PC-3 (cell line): ENCODE measurements at regions not wholly inside any gene's neighbourhood (a gene's known extent, or its start where the extent isn't known, plus 50 kb on each side); places are given as distances from the start of the nearest gene placed in this dataset.

Experiments used
- ATAC-seq: fragments of 200-7000 bp; cut with Tn5 transposase; 2 replicates; pipeline ENCODE4 v1.9.1; 2020; ENCODE audit warnings: mild to moderate bottlenecking, moderate library complexity
- BruUV-seq: library from RNA; stranded (reverse); fragments of 400-500 nt; replicated peaks from 2 replicates; lab custom pipeline; 2021; lab: Mats Ljungman, UMichigan
- CTCF ChIA-PET: fragments of 300-600 bp; sonication (Branson Sonifier 250); formaldehyde crosslinking; loops from one replicate; lab custom pipeline; 2022; ENCODE audit warnings: antibody characterized with exemption; lab: Charles Lee
- POLR2A ChIA-PET: fragments of 300-600 bp; sonication (Branson Sonifier 250); formaldehyde crosslinking; loops from one replicate; lab custom pipeline; 2022; ENCODE audit warnings: antibody characterized with exemption; ENCODE audit not compliant: unreplicated experiment; lab: Charles Lee
- DNase-seq: peaks from one replicate; pipeline ENCODE4 v3.0.0-alpha.2; 2015
- H2AFZ ChIP-seq: fragments of 300-600 bp; sonication (generic); 2 replicates; pipeline ENCODE4 v1.6.0; 2016; ENCODE audit warnings: antibody characterized with exemption, low read length
- H3F3A ChIP-seq: fragments of 300-600 bp; sonication (generic); one replicate; pipeline ENCODE4 v1.6.0; 2017; ENCODE audit warnings: antibody characterized with exemption, low read length, control low read depth, mild to moderate bottlenecking; ENCODE audit not compliant: unreplicated experiment
- H3K27ac ChIP-seq: fragments of 300-600 bp; sonication (generic); 2 replicates; pipeline ENCODE4 v1.5.1; 2016; ENCODE audit warnings: mild to moderate bottlenecking, low read length
- H3K27me3 ChIP-seq: fragments of 300-600 bp; sonication (generic); 2 replicates; pipeline ENCODE4 v1.6.1; 2016; ENCODE audit warnings: low read length, mixed read lengths
- H3K36me3 ChIP-seq: fragments of 300-600 bp; sonication (generic); 2 replicates; pipeline ENCODE4 v1.6.1; 2016; ENCODE audit warnings: low read depth, mixed run types, low read length, mixed read lengths
- H3K4me1 ChIP-seq: fragments of 300-600 bp; sonication (generic); 2 replicates; pipeline ENCODE4 v1.5.1; 2016; ENCODE audit warnings: low read length; ENCODE audit not compliant: insufficient read depth
- H3K4me2 ChIP-seq: fragments of 300-600 bp; sonication (generic); 2 replicates; pipeline ENCODE4 v1.6.0; 2016; ENCODE audit warnings: low read length
- H3K4me3 ChIP-seq: fragments of 300-600 bp; sonication (generic); 2 replicates; pipeline ENCODE4 v1.5.1; 2016; ENCODE audit warnings: mild to moderate bottlenecking, low read length, mixed read lengths
- H3K79me2 ChIP-seq: fragments of 300-600 bp; sonication (generic); 2 replicates; pipeline ENCODE4 v1.6.1; 2017; ENCODE audit warnings: low read length, mixed read lengths
- H3K9ac ChIP-seq: fragments of 300-600 bp; sonication (generic); 2 replicates; pipeline ENCODE4 v1.6.0; 2016; ENCODE audit warnings: mild to moderate bottlenecking, low read length
- H3K9me2 ChIP-seq: fragments of 300-600 bp; sonication (generic); replicated peaks from 2 replicates; pipeline ENCODE4 v1.6.1; 2016; ENCODE audit warnings: mixed run types, low read length, mixed read lengths
- H3K9me3 ChIP-seq: fragments of 300-600 bp; sonication (generic); 2 replicates; pipeline ENCODE4 v1.6.1; 2016; ENCODE audit warnings: low read length, mixed read lengths
- H4K20me1 ChIP-seq: fragments of 300-600 bp; sonication (generic); 2 replicates; pipeline ENCODE4 v1.6.1; 2016; ENCODE audit warnings: low read length, mixed read lengths
- CTCF ChIP-seq: fragments of 300-600 bp; sonication (generic); conservative IDR thresholded peaks from 2 replicates; pipeline ENCODE4 v1.5.1; 2017; ENCODE audit warnings: antibody characterized with exemption, low read depth, mild to moderate bottlenecking, low read length
- EZH2 ChIP-seq: fragments of 300-600 bp; sonication (generic); IDR thresholded peaks from one replicate; pipeline ENCODE4 v1.6.1; 2017; ENCODE audit warnings: antibody characterized with exemption, mild to moderate bottlenecking, low read length; ENCODE audit not compliant: unreplicated experiment
- EZH2phosphoT487 ChIP-seq: fragments of 300-600 bp; sonication (generic); IDR thresholded peaks from 2 replicates; pipeline ENCODE4 v1.6.1; 2018; ENCODE audit warnings: mild to moderate bottlenecking, antibody characterized with exemption, low read length, borderline replicate concordance
- intact Hi-C: fragments of 100-400 bp; cut with micrococcal nuclease; formaldehyde crosslinking; loops from 2 replicates; pipeline ENCODE4 v1.9.0; 2023

GRCh38 chr1:195866781-195867222 lies 741.4 kb downstream of the KCNT2 start:
- Histone ChIP-seq H3K36me3 (no peaks in the 10 kb centered on the region), H3K79me2 (no peaks in the 10 kb centered on the region), H3F3A (no peaks in the 10 kb centered on the region), H3K27me3 (no peaks in the 10 kb centered on the region), H3K4me3 (no peak overlapping the region), H3K9me2 (no peaks in the 10 kb centered on the region), H3K9me3 (no peaks in the 10 kb centered on the region), H2AFZ (no peak overlapping the region), H4K20me1 (no peaks in the 10 kb centered on the region), H3K4me2 (no peak overlapping the region), H3K27ac (no peak overlapping the region), H3K9ac (no peak overlapping the region), H3K4me1 (no peaks in the 10 kb centered on the region)
- ATAC-seq (no peak), DNase-seq (no peak)
- no TSS peak for BruUV-seq
- intact Hi-C loops: no loop called here
- ChIA-PET POLR2A (no interaction called here), CTCF (no interaction called here)
- TF ChIP-seq EZH2phosphoT487 (no peak), CTCF (no peak), EZH2 (no peak)

GRCh38 chr1:195866091-195866780 lies 742.0 kb downstream of the KCNT2 start:
- no peak overlapping the region for H3K27ac ChIP-seq
- ChIA-PET POLR2A (no interaction called here), CTCF (no interaction called here)
- DNase-seq (no peak), ATAC-seq (no peak)
- TF ChIP-seq EZH2: no peak
- TF ChIP-seq EZH2phosphoT487: no peak
- no peak for TF ChIP-seq CTCF
- H2AFZ ChIP-seq: no peak overlapping the region
- H3K79me2 ChIP-seq: no peaks in the 10 kb centered on the region
- BruUV-seq: no TSS peak
- intact Hi-C loops: no loop called here
- H3K4me3 ChIP-seq: no peak overlapping the region
- no peaks in the 10 kb centered on the region for H3F3A ChIP-seq
- H3K27me3 ChIP-seq: no peaks in the 10 kb centered on the region
- no peaks in the 10 kb centered on the region for H3K9me3 ChIP-seq
- H3K9ac ChIP-seq: no peak overlapping the region
- H3K4me1 ChIP-seq: no peaks in the 10 kb centered on the region
- no peaks in the 10 kb centered on the region for H3K36me3 ChIP-seq
- H3K9me2 ChIP-seq: no peaks in the 10 kb centered on the region
- H4K20me1 ChIP-seq: no peaks in the 10 kb centered on the region
- no peak overlapping the region for H3K4me2 ChIP-seq

- no peaks in the 10 kb centered on the region for H4K20me1 ChIP-seq
- H3K4me1 ChIP-seq: peaks cover 15% of the 10 kb centered on the region
- no TSS peak for BruUV-seq
- H3K4me3 ChIP-seq: no peak overlapping the region
- intact Hi-C loops: loop anchor here (10.0 kb wide), 1 partner anchor 153 kb away; no protein-coding TSS in a partner anchor
- no peaks in the 10 kb centered on the region for H3K27me3 ChIP-seq
- peak overlapping the region; percentile 64 for H3K4me2 ChIP-seq
- H3K27ac ChIP-seq: peak overlapping the region; percentile 35; the same call in 1 of the 2 replicates
- TF ChIP-seq CTCF (no peak), EZH2phosphoT487 (no peak), EZH2 (no peak)
- ATAC-seq (peak; percentile 81), DNase-seq (peak; percentile 58)
- H3K9ac ChIP-seq: no peak overlapping the region
- no peaks in the 10 kb centered on the region for H3F3A ChIP-seq
- H3K9me3 ChIP-seq: no peaks in the 10 kb centered on the region
- H2AFZ ChIP-seq: no peak overlapping the region
- ChIA-PET POLR2A (no interaction called here), CTCF (no interaction called here)
- no peaks in the 10 kb centered on the region for H3K36me3 ChIP-seq
- H3K9me2 ChIP-seq: no peaks in the 10 kb centered on the region
- H3K79me2 ChIP-seq: no peaks in the 10 kb centered on the region
Measured at GRCh38 chr1:195851804-195852203, 756.4 kb downstream of the KCNT2 start.
